NCI-H1092 (cell line): ENCODE measurements at regions not wholly inside any gene's neighbourhood (a gene's known extent, or its start where the extent isn't known, plus 50 kb on each side); places are given as distances from the start of the nearest gene placed in this dataset.
A peak's percentile ranks its signal among the peaks of the same experiment; 100 is the strongest.

Experiments used
- DNase-seq: peaks from one replicate; lab custom pipeline; 2025; lab: John Stamatoyannopoulos, UW

- no peak for DNase-seq
Measured at GRCh38 chr6:110033101-110033500, 55.0 kb downstream of the GPR6 start.

GRCh38 chr6:110033749-110034666, 55.9 kb downstream of the GPR6 start:
- DNase-seq: no peak

- DNase-seq: no peak
Measured at GRCh38 chr6:110034667-110035036, 56.5 kb downstream of the GPR6 start.

- DNase-seq: no peak
Measured at GRCh38 chr6:110035321-110035720, 57.2 kb downstream of the GPR6 start.

- DNase-seq: no peak
Measured at GRCh38 chr6:110036408-110037302, 58.5 kb downstream of the GPR6 start.

GRCh38 chr6:110037726-110038295, 59.7 kb downstream of the GPR6 start:
- DNase-seq: no peak

- DNase-seq: peak; percentile 78
Measured at GRCh38 chr6:110039364-110039980, 61.4 kb downstream of the GPR6 start.

- peak; percentile 31 for DNase-seq
Measured at GRCh38 chr6:110039981-110040383, 61.9 kb downstream of the GPR6 start.

- DNase-seq: no peak
Measured at GRCh38 chr6:110040716-110041115, 62.6 kb downstream of the GPR6 start.

GRCh38 chr6:110041126-110041525, 63.0 kb downstream of the GPR6 start:
- DNase-seq: no peak

GRCh38 chr6:110041830-110042229, 63.7 kb downstream of the GPR6 start:
- no peak for DNase-seq

- DNase-seq: no peak
Measured at GRCh38 chr6:110042670-110043296, 64.7 kb downstream of the GPR6 start.

GRCh38 chr6:110043366-110043994, 65.4 kb downstream of the GPR6 start:
- DNase-seq: no peak

GRCh38 chr6:110044096-110044495, 66.0 kb downstream of the GPR6 start:
- no peak for DNase-seq

GRCh38 chr6:110044622-110045021, 66.5 kb downstream of the GPR6 start:
- DNase-seq: no peak

GRCh38 chr6:110048221-110048875, 70.2 kb downstream of the GPR6 start:
- DNase-seq: no peak

GRCh38 chr6:110049696-110050439, 71.8 kb downstream of the GPR6 start:
- no peak for DNase-seq
